ENCODE measurements at regions not wholly inside any gene's neighbourhood (a gene's known extent, or its start where the extent isn't known, plus 50 kb on each side); places are given as distances from the start of the nearest gene placed in this dataset.

GRCh38 chr5:2185646-2186471, 303.1 kb upstream of the IRX4 start:
- Histone ChIP-seq H3K36me3 (replicated peaks; ENCODE audit: insufficient read depth, low read length) (no peaks in the 10 kb centered on the region), H2AFZ (ENCODE audit: low read length) (no peak overlapping the region), H3F3A (ENCODE audit: insufficient read depth, low read length) (no peaks in the 10 kb centered on the region), H3K4me2 (ENCODE audit: low read depth, low read length) (no peak overlapping the region), H3K9me3 (replicated peaks; ENCODE audit: insufficient read depth, low read length) (no peaks in the 10 kb centered on the region), H3K4me3 (ENCODE audit: low read length) (no peak overlapping the region), H3K9ac (ENCODE audit: low read length) (no peak overlapping the region), H3K4me1 (ENCODE audit: low read length) (no peaks in the 10 kb centered on the region), H3K79me2 (ENCODE audit: low read length) (no peaks in the 10 kb centered on the region), H4K20me1 (ENCODE audit: insufficient read depth, low read length) (no peaks in the 10 kb centered on the region), H3K9me2 (replicated peaks; ENCODE audit: insufficient read depth, low read length) (no peaks in the 10 kb centered on the region), H3K27ac (ENCODE audit: low read length) (no peak overlapping the region), H3K27me3 (replicated peaks; ENCODE audit: insufficient read depth, low read length) (no peaks in the 10 kb centered on the region)
- TF ChIP-seq EZH2phosphoT487 (IDR thresholded peaks at IDR 0.05; ENCODE audit: low read length), result no peak
- TF ChIP-seq EZH2 (optimal IDR thresholded peaks at IDR 0.05; ENCODE audit: low read depth, low read length), result no peak
- no peak for TF ChIP-seq CTCF (IDR thresholded peaks at IDR 0.05; ENCODE audit: low read length)
- DNase-seq, result no peak

- Histone ChIP-seq H3K4me2 (ENCODE audit: low read depth, low read length) (no peak overlapping the region), H3K9me2 (replicated peaks; ENCODE audit: insufficient read depth, low read length) (no peaks in the 10 kb centered on the region), H3F3A (ENCODE audit: insufficient read depth, low read length) (no peaks in the 10 kb centered on the region), H3K36me3 (replicated peaks; ENCODE audit: insufficient read depth, low read length) (no peaks in the 10 kb centered on the region), H3K27ac (ENCODE audit: low read length) (no peak overlapping the region), H3K27me3 (replicated peaks; ENCODE audit: insufficient read depth, low read length) (no peaks in the 10 kb centered on the region), H4K20me1 (ENCODE audit: insufficient read depth, low read length) (no peaks in the 10 kb centered on the region), H3K9me3 (replicated peaks; ENCODE audit: insufficient read depth, low read length) (no peaks in the 10 kb centered on the region), H3K79me2 (ENCODE audit: low read length) (no peaks in the 10 kb centered on the region), H2AFZ (ENCODE audit: low read length) (no peak overlapping the region), H3K4me1 (ENCODE audit: low read length) (no peaks in the 10 kb centered on the region), H3K9ac (ENCODE audit: low read length) (no peak overlapping the region), H3K4me3 (ENCODE audit: low read length) (no peak overlapping the region)
- no peak for TF ChIP-seq EZH2phosphoT487 (IDR thresholded peaks at IDR 0.05; ENCODE audit: low read length)
- no peak for TF ChIP-seq EZH2 (optimal IDR thresholded peaks at IDR 0.05; ENCODE audit: low read depth, low read length)
- no peak for DNase-seq
These were observed 302.1 kb upstream of the IRX4 start for GRCh38 chr5:2184563-2185540.

GRCh38 chr5:2184026-2184366, 301.3 kb upstream of the IRX4 start:
- no peak overlapping the region for H3K9ac ChIP-seq (ENCODE audit: low read length)
- no peak overlapping the region for H2AFZ ChIP-seq (ENCODE audit: low read length)
- no peak for TF ChIP-seq EZH2 (optimal IDR thresholded peaks at IDR 0.05; ENCODE audit: low read depth, low read length)
- TF ChIP-seq CTCF (IDR thresholded peaks at IDR 0.05; ENCODE audit: low read length), result no peak
- no peak for TF ChIP-seq EZH2phosphoT487 (IDR thresholded peaks at IDR 0.05; ENCODE audit: low read length)
- no peak overlapping the region for H3K4me2 ChIP-seq (ENCODE audit: low read depth, low read length)
- no peaks in the 10 kb centered on the region for H3K27me3 ChIP-seq (replicated peaks; ENCODE audit: insufficient read depth, low read length)
- H3K9me2 ChIP-seq (replicated peaks; ENCODE audit: insufficient read depth, low read length), result no peaks in the 10 kb centered on the region
- no peaks in the 10 kb centered on the region for H3K4me1 ChIP-seq (ENCODE audit: low read length)
- no peak overlapping the region for H3K4me3 ChIP-seq (ENCODE audit: low read length)
- no peaks in the 10 kb centered on the region for H3K9me3 ChIP-seq (replicated peaks; ENCODE audit: insufficient read depth, low read length)
- H4K20me1 ChIP-seq (ENCODE audit: insufficient read depth, low read length), result no peaks in the 10 kb centered on the region
- no peaks in the 10 kb centered on the region for H3K79me2 ChIP-seq (ENCODE audit: low read length)
- no peak for DNase-seq
- no peaks in the 10 kb centered on the region for H3K36me3 ChIP-seq (replicated peaks; ENCODE audit: insufficient read depth, low read length)
- no peaks in the 10 kb centered on the region for H3F3A ChIP-seq (ENCODE audit: insufficient read depth, low read length)
- H3K27ac ChIP-seq (ENCODE audit: low read length), result no peak overlapping the region
